ENCODE measurements at regions not wholly inside any gene's neighbourhood (a gene's known extent, or its start where the extent isn't known, plus 50 kb on each side); places are given as distances from the start of the nearest gene placed in this dataset.

GRCh38 chr12:24111086-24111485, 161.6 kb upstream of the SOX5 start:
- H3K4me3 ChIP-seq (replicated peaks in 1 of 3; ENCODE audit: insufficient read depth in 1 of 3, low read depth in 2 of 3, low read length in 3 of 3): no peak overlapping the region
- CTCF ChIA-PET (ENCODE audit: low intra/inter-chr PET ratio, low total read pairs): no interaction called here
- H3K36me3 ChIP-seq (replicated peaks in 1 of 2; ENCODE audit: control insufficient read depth in 1 of 2, insufficient read depth in 2 of 2, low read length in 2 of 2): no peaks in the 10 kb centered on the region
- POLR2A ChIA-PET: no interaction called here
- no TSS peak for BruUV-seq (replicated peaks)
- no peaks in the 10 kb centered on the region for H3K9me3 ChIP-seq (ENCODE audit: low read length)
- DNase-seq (ENCODE audit: low spot score): no peak
- no peak overlapping the region for H3K9ac ChIP-seq (ENCODE audit: insufficient read depth, low read depth, low read length)
- H3K79me2 ChIP-seq (ENCODE audit: insufficient read depth, low read length): no peaks in the 10 kb centered on the region
- intact Hi-C loops (cut with micrococcal nuclease; ENCODE audit: unreplicated experiment): no loop called here
- H3K27me3 ChIP-seq (ENCODE audit: control insufficient read depth in 1 of 2, insufficient read depth in 2 of 2, low read length in 2 of 2): no peaks in the 10 kb centered on the region; a peak in 1 of 5 replicates
- ATAC-seq: no peak
- no peak overlapping the region for H3K4me2 ChIP-seq (ENCODE audit: low read depth, low read length)
- WGBS (ENCODE audit: low lambda C conversion rate): 100% methylated on average over 1 of the region's 1 CpG
- H3K4me1 ChIP-seq (ENCODE audit: insufficient read depth, low read length): no peaks in the 10 kb centered on the region
- no peak for FAIRE-seq
- no peaks in the 10 kb centered on the region for H4K20me1 ChIP-seq (ENCODE audit: insufficient read depth, low read length)
- in situ Hi-C loops (cut with HindIII; ENCODE audit: extremely low pct_ligation_motif_present, low pct_unique_long_range_greater_than_20kb): no loop called here
- H3K27ac ChIP-seq (ENCODE audit: extremely low read length, insufficient read depth, low read length): no peak overlapping the region
- no peak overlapping the region for H2AFZ ChIP-seq (ENCODE audit: low read length)
- TF ChIP-seq ZNF780A (CRISPR knock-in tag; IDR thresholded peaks at IDR 0.05): no peak
- TF ChIP-seq ZFP41 (CRISPR knock-in tag; IDR thresholded peaks at IDR 0.05; ENCODE audit: borderline replicate concordance): no peak
- TF ChIP-seq ZNF230 (CRISPR knock-in tag; IDR thresholded peaks at IDR 0.05): no peak
- no peak for TF ChIP-seq POLR2G (IDR thresholded peaks at IDR 0.05; ENCODE audit: low read depth, low read length)
- TF ChIP-seq SP140L (CRISPR knock-in tag; IDR thresholded peaks at IDR 0.05; ENCODE audit: borderline replicate concordance): no peak
- TF ChIP-seq PAF1 (CRISPR knock-in tag; IDR thresholded peaks at IDR 0.05): no peak
- no peak for TF ChIP-seq ZNF850 (CRISPR knock-in tag; conservative IDR thresholded peaks at IDR 0.05)
- TF ChIP-seq ZNF703 (CRISPR knock-in tag; IDR thresholded peaks at IDR 0.05; ENCODE audit: borderline replicate concordance): no peak
- no peak for TF ChIP-seq KLF13 (CRISPR knock-in tag; IDR thresholded peaks at IDR 0.05)
- TF ChIP-seq MAX (IDR thresholded peaks at IDR 0.05): no peak
- no peak for TF ChIP-seq U2AF2 (IDR thresholded peaks at IDR 0.05; ENCODE audit: low read depth, low read length)
- TF ChIP-seq ARNT2 (CRISPR knock-in tag; IDR thresholded peaks at IDR 0.05; ENCODE audit: low read depth): no peak
- TF ChIP-seq ZNF749 (CRISPR knock-in tag; IDR thresholded peaks at IDR 0.05; ENCODE audit: borderline replicate concordance): no peak
- TF ChIP-seq, protein P1, sequence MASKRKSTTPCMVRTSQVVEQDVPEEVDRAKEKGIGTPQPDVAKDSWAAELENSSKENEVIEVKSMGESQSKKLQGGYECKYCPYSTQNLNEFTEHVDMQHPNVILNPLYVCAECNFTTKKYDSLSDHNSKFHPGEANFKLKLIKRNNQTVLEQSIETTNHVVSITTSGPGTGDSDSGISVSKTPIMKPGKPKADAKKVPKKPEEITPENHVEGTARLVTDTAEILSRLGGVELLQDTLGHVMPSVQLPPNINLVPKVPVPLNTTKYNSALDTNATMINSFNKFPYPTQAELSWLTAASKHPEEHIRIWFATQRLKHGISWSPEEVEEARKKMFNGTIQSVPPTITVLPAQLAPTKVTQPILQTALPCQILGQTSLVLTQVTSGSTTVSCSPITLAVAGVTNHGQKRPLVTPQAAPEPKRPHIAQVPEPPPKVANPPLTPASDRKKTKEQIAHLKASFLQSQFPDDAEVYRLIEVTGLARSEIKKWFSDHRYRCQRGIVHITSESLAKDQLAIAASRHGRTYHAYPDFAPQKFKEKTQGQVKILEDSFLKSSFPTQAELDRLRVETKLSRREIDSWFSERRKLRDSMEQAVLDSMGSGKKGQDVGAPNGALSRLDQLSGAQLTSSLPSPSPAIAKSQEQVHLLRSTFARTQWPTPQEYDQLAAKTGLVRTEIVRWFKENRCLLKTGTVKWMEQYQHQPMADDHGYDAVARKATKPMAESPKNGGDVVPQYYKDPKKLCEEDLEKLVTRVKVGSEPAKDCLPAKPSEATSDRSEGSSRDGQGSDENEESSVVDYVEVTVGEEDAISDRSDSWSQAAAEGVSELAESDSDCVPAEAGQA (IDR thresholded peaks at IDR 0.05; ENCODE audit: low read depth): no peak
- TF ChIP-seq, protein P1 (CRISPR knock-in tag; IDR thresholded peaks at IDR 0.05; ENCODE audit: borderline replicate concordance): no peak
- TF ChIP-seq ZSCAN12 (CRISPR knock-in tag; IDR thresholded peaks at IDR 0.05): no peak
- TF ChIP-seq, protein P2, sequence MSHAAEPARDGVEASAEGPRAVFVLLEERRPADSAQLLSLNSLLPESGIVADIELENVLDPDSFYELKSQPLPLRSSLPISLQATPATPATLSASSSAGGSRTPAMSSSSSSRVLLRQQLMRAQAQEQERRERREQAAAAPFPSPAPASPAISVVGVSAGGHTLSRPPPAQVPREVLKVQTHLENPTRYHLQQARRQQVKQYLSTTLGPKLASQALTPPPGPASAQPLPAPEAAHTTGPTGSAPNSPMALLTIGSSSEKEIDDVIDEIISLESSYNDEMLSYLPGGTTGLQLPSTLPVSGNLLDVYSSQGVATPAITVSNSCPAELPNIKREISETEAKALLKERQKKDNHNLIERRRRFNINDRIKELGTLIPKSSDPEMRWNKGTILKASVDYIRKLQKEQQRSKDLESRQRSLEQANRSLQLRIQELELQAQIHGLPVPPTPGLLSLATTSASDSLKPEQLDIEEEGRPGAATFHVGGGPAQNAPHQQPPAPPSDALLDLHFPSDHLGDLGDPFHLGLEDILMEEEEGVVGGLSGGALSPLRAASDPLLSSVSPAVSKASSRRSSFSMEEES (CRISPR knock-in tag; IDR thresholded peaks at IDR 0.05): no peak

Data from HepG2 (cell line).